ENCODE measurements at regions not wholly inside any gene's neighbourhood (a gene's known extent, or its start where the extent isn't known, plus 50 kb on each side); places are given as distances from the start of the nearest gene placed in this dataset.

- H2AK5ac ChIP-seq (ENCODE audit: low read length) = no peak overlapping the region
- H3K9me3 ChIP-seq (ENCODE audit: insufficient read depth, low read depth, low read length) = no peaks in the 10 kb centered on the region
- no peaks in the 10 kb centered on the region for H3K79me2 ChIP-seq (ENCODE audit: control insufficient read depth, insufficient read depth, low read length, poor library complexity)
- no peak overlapping the region for H3K4me2 ChIP-seq (ENCODE audit: low read length)
- no peak overlapping the region for H4K8ac ChIP-seq (ENCODE audit: low read depth, low read length)
- no CpG with 5 or more reads among the region's 4 CpGs for WGBS (ENCODE audit: extremely low coverage, insufficient coverage, insufficient read length)
- H3K18ac ChIP-seq (ENCODE audit: low read length) = no peak overlapping the region
- H3K27ac ChIP-seq (ENCODE audit: low read depth, low read length) = no peak overlapping the region
- no peak overlapping the region for H3K9ac ChIP-seq (ENCODE audit: low read length)
- H2AFZ ChIP-seq (ENCODE audit: insufficient read depth, low read length, poor library complexity) = no peak overlapping the region
- no peak overlapping the region for H3K4ac ChIP-seq (ENCODE audit: low read depth, low read length)
- H3K79me1 ChIP-seq (ENCODE audit: low read length) = no peaks in the 10 kb centered on the region
- peak; percentile 52 to 63 for DNase-seq
- no peak overlapping the region for H2BK12ac ChIP-seq (ENCODE audit: low read length)
- H3K23ac ChIP-seq (ENCODE audit: low read length) = no peak overlapping the region
- no peak overlapping the region for H2BK5ac ChIP-seq (ENCODE audit: low read depth, low read length, poor library complexity)
- H4K12ac ChIP-seq (ENCODE audit: low read depth, low read length) = no peak overlapping the region
- H4K91ac ChIP-seq (ENCODE audit: low read depth, low read length) = no peak overlapping the region
- no peak overlapping the region for H2BK120ac ChIP-seq (ENCODE audit: insufficient read depth, low read length, poor library complexity)
- no peak overlapping the region for H3K4me3 ChIP-seq (ENCODE audit: low read depth, low read length)
- no peak overlapping the region for H3K14ac ChIP-seq (ENCODE audit: low read length)
- no peaks in the 10 kb centered on the region for H3K4me1 ChIP-seq (ENCODE audit: control insufficient read depth in 1 of 2, insufficient read depth in 2 of 2, low read length in 2 of 2)
- no peaks in the 10 kb centered on the region for H3K27me3 ChIP-seq (ENCODE audit: insufficient read depth, low read length)
- no peaks in the 10 kb centered on the region for H3K36me3 ChIP-seq (ENCODE audit: control insufficient read depth in 1 of 2, insufficient read depth in 2 of 2, low read length in 2 of 2)
Observed at GRCh38 chr2:185245216-185245615, 493.4 kb upstream of the FSIP2 start.

GRCh38 chr2:185245806-185246205 lies 492.8 kb upstream of the FSIP2 start:
- no CpG with 5 or more reads among the region's 1 CpG for WGBS (ENCODE audit: extremely low coverage, insufficient coverage, insufficient read length)

GRCh38 chr2:185246717-185247116 lies 491.9 kb upstream of the FSIP2 start:
- Histone ChIP-seq H3K4me1 (ENCODE audit: control insufficient read depth in 1 of 2, insufficient read depth in 2 of 2, low read length in 2 of 2) (no peaks in the 10 kb centered on the region), H3K79me1 (ENCODE audit: low read length) (no peaks in the 10 kb centered on the region), H4K12ac (ENCODE audit: low read depth, low read length) (no peak overlapping the region), H3K36me3 (ENCODE audit: control insufficient read depth in 1 of 2, insufficient read depth in 2 of 2, low read length in 2 of 2) (no peaks in the 10 kb centered on the region), H3K9me3 (ENCODE audit: insufficient read depth, low read depth, low read length) (no peaks in the 10 kb centered on the region), H3K4me2 (ENCODE audit: low read length) (no peak overlapping the region), H3K9ac (ENCODE audit: low read length) (no peak overlapping the region), H3K14ac (ENCODE audit: low read length) (no peak overlapping the region), H2BK12ac (ENCODE audit: low read length) (no peak overlapping the region), H4K91ac (ENCODE audit: low read depth, low read length) (no peak overlapping the region), H3K27ac (ENCODE audit: low read depth, low read length) (no peak overlapping the region), H2AK5ac (ENCODE audit: low read length) (no peak overlapping the region), H3K4me3 (ENCODE audit: low read depth, low read length) (no peak overlapping the region), H2AFZ (ENCODE audit: insufficient read depth, low read length, poor library complexity) (no peak overlapping the region), H2BK5ac (ENCODE audit: low read depth, low read length, poor library complexity) (no peak overlapping the region), H3K79me2 (ENCODE audit: control insufficient read depth, insufficient read depth, low read length, poor library complexity) (no peaks in the 10 kb centered on the region), H4K8ac (ENCODE audit: low read depth, low read length) (no peak overlapping the region), H3K4ac (ENCODE audit: low read depth, low read length) (no peak overlapping the region), H2BK120ac (ENCODE audit: insufficient read depth, low read length, poor library complexity) (no peak overlapping the region), H3K18ac (ENCODE audit: low read length) (no peak overlapping the region), H3K27me3 (ENCODE audit: insufficient read depth, low read length) (no peaks in the 10 kb centered on the region), H3K23ac (ENCODE audit: low read length) (no peak overlapping the region)
- no peak for DNase-seq

More at GRCh38 chr2:185245806-185246205, 492.8 kb upstream of the FSIP2 start:
- Histone ChIP-seq H3K4ac (ENCODE audit: low read depth, low read length) (no peak overlapping the region), H2BK120ac (ENCODE audit: insufficient read depth, low read length, poor library complexity) (no peak overlapping the region), H3K79me2 (ENCODE audit: control insufficient read depth, insufficient read depth, low read length, poor library complexity) (no peaks in the 10 kb centered on the region), H3K4me1 (ENCODE audit: control insufficient read depth in 1 of 2, insufficient read depth in 2 of 2, low read length in 2 of 2) (no peaks in the 10 kb centered on the region), H3K4me3 (ENCODE audit: low read depth, low read length) (no peak overlapping the region), H2AFZ (ENCODE audit: insufficient read depth, low read length, poor library complexity) (no peak overlapping the region), H3K27me3 (ENCODE audit: insufficient read depth, low read length) (no peaks in the 10 kb centered on the region), H3K18ac (ENCODE audit: low read length) (no peak overlapping the region), H4K8ac (ENCODE audit: low read depth, low read length) (no peak overlapping the region), H3K4me2 (ENCODE audit: low read length) (no peak overlapping the region), H3K9me3 (ENCODE audit: insufficient read depth, low read depth, low read length) (no peaks in the 10 kb centered on the region), H3K23ac (ENCODE audit: low read length) (no peak overlapping the region), H3K14ac (ENCODE audit: low read length) (no peak overlapping the region), H2AK5ac (ENCODE audit: low read length) (no peak overlapping the region), H3K27ac (ENCODE audit: low read depth, low read length) (no peak overlapping the region), H2BK12ac (ENCODE audit: low read length) (no peak overlapping the region), H4K12ac (ENCODE audit: low read depth, low read length) (no peak overlapping the region), H2BK5ac (ENCODE audit: low read depth, low read length, poor library complexity) (no peak overlapping the region), H3K9ac (ENCODE audit: low read length) (no peak overlapping the region), H3K79me1 (ENCODE audit: low read length) (no peaks in the 10 kb centered on the region), H3K36me3 (ENCODE audit: control insufficient read depth in 1 of 2, insufficient read depth in 2 of 2, low read length in 2 of 2) (no peaks in the 10 kb centered on the region), H4K91ac (ENCODE audit: low read depth, low read length) (no peak overlapping the region)
- DNase-seq = peak in 1 of 2 donors; percentile 59

- H3K14ac ChIP-seq (ENCODE audit: low read length) = no peak overlapping the region
- H3K27me3 ChIP-seq (ENCODE audit: insufficient read depth, low read length) = no peaks in the 10 kb centered on the region
- H4K91ac ChIP-seq (ENCODE audit: low read depth, low read length) = no peak overlapping the region
- H2BK5ac ChIP-seq (ENCODE audit: low read depth, low read length, poor library complexity) = no peak overlapping the region
- H4K12ac ChIP-seq (ENCODE audit: low read depth, low read length) = no peak overlapping the region
- DNase-seq = no peak
- no peaks in the 10 kb centered on the region for H3K9me3 ChIP-seq (ENCODE audit: insufficient read depth, low read depth, low read length)
- no peak overlapping the region for H3K4me2 ChIP-seq (ENCODE audit: low read length)
- H4K8ac ChIP-seq (ENCODE audit: low read depth, low read length) = no peak overlapping the region
- no peak overlapping the region for H2AFZ ChIP-seq (ENCODE audit: insufficient read depth, low read length, poor library complexity)
- no peaks in the 10 kb centered on the region for H3K4me1 ChIP-seq (ENCODE audit: control insufficient read depth in 1 of 2, insufficient read depth in 2 of 2, low read length in 2 of 2)
- no peak overlapping the region for H3K27ac ChIP-seq (ENCODE audit: low read depth, low read length)
- H3K23ac ChIP-seq (ENCODE audit: low read length) = no peak overlapping the region
- H2AK5ac ChIP-seq (ENCODE audit: low read length) = no peak overlapping the region
- no peaks in the 10 kb centered on the region for H3K36me3 ChIP-seq (ENCODE audit: control insufficient read depth in 1 of 2, insufficient read depth in 2 of 2, low read length in 2 of 2)
- H3K79me2 ChIP-seq (ENCODE audit: control insufficient read depth, insufficient read depth, low read length, poor library complexity) = no peaks in the 10 kb centered on the region
- H3K4ac ChIP-seq (ENCODE audit: low read depth, low read length) = no peak overlapping the region
- no peak overlapping the region for H2BK120ac ChIP-seq (ENCODE audit: insufficient read depth, low read length, poor library complexity)
- no peak overlapping the region for H3K4me3 ChIP-seq (ENCODE audit: low read depth, low read length)
- no CpG with 5 or more reads among the region's 1 CpG for WGBS (ENCODE audit: extremely low coverage, insufficient coverage, insufficient read length)
- no peak overlapping the region for H3K9ac ChIP-seq (ENCODE audit: low read length)
- H3K18ac ChIP-seq (ENCODE audit: low read length) = no peak overlapping the region
- H3K79me1 ChIP-seq (ENCODE audit: low read length) = no peaks in the 10 kb centered on the region
- no peak overlapping the region for H2BK12ac ChIP-seq (ENCODE audit: low read length)
Observed at GRCh38 chr2:185255566-185255965, 483.0 kb upstream of the FSIP2 start.

Data from trophoblast cell (in vitro differentiated cells and primary cell).